H1 (cell line): ENCODE measurements at regions not wholly inside any gene's neighbourhood (a gene's known extent, or its start where the extent isn't known, plus 50 kb on each side); places are given as distances from the start of the nearest gene placed in this dataset.

Experiments used
- CTCF ChIA-PET: fragments of 300-600 bp; sonication (Branson Sonifier 250); formaldehyde crosslinking; loops from one replicate; lab custom pipeline; 2021; ENCODE audit not compliant: partially characterized antibody; lab: Charles Lee
- POLR2A ChIA-PET: fragments of 300-600 bp; sonication (Branson Sonifier 250); formaldehyde crosslinking; loops from one replicate; lab custom pipeline; 2021; ENCODE audit warnings: inconsistent platforms; ENCODE audit not compliant: partially characterized antibody; lab: Charles Lee
- DNase-seq, 2 experiments: peaks; one replicate each; pipeline versions ENCODE4 v3.0.0 to v3.0.0-alpha.2; 2010 to 2022; ENCODE audit warnings: low spot score in 2 of 2, low read depth in 1 of 2, mixed read lengths in 1 of 2
- FAIRE-seq: peaks from 2 replicates; lab custom pipeline; 2011; peaks lifted over from hg19 to GRCh38; lab: Jason Lieb, UNC
- H2AFZ ChIP-seq: 2 replicates; pipeline ENCODE4 v1.8.1; 2012; ENCODE audit warnings: low read length, inconsistent platforms
- H2AK5ac ChIP-seq: 2 replicates; pipeline ENCODE4 v1.6.1; 2013; ENCODE audit warnings: low read depth, low read length
- H2BK120ac ChIP-seq: replicated peaks from 2 replicates; pipeline ENCODE3; 2013; ENCODE audit warnings: low read depth, low read length, inconsistent platforms
- H2BK12ac ChIP-seq: 2 replicates; pipeline ENCODE4 v1.6.1; 2013; ENCODE audit warnings: low read depth, low read length
- H2BK15ac ChIP-seq: 2 replicates; pipeline ENCODE4 v1.6.1; 2013; ENCODE audit warnings: low read length
- H2BK20ac ChIP-seq: 2 replicates; pipeline ENCODE4 v1.6.1; 2013; ENCODE audit warnings: low read length
- H2BK5ac ChIP-seq: 2 replicates; pipeline ENCODE4 v1.6.1; 2013; ENCODE audit warnings: low read depth, low read length
- H3K14ac ChIP-seq: 2 replicates; pipeline ENCODE4 v1.6.1; 2013; ENCODE audit warnings: inconsistent platforms; ENCODE audit not compliant: insufficient read length
- H3K18ac ChIP-seq: 2 replicates; pipeline ENCODE4 v1.6.1; 2013; ENCODE audit warnings: low read length; ENCODE audit errors: extremely low read depth
- H3K23ac ChIP-seq: 2 replicates; pipeline ENCODE4 v1.6.1; 2013; ENCODE audit warnings: inconsistent platforms; ENCODE audit not compliant: insufficient read length
- H3K23me2 ChIP-seq: 2 replicates; pipeline ENCODE4 v1.6.1; 2013; ENCODE audit warnings: low read depth, low read length
- H3K27ac ChIP-seq: 2 replicates; pipeline ENCODE4 v1.6.1; 2011; ENCODE audit warnings: low read depth, low read length, inconsistent platforms
- H3K27me3 ChIP-seq, 4 experiments: replicated peaks in 1 of 4; 1 replicate in 1 of 4; 2 replicates in 3 of 4; pipeline versions ENCODE4 v1.6.1 to v1.8.1; 2011 to 2013; ENCODE audit warnings: low read length in 3 of 4, mild to moderate bottlenecking in 3 of 4, inconsistent platforms in 2 of 4, mixed read lengths in 2 of 4, moderate library complexity in 1 of 4; ENCODE audit not compliant: control insufficient read depth in 3 of 4, insufficient read depth in 3 of 4; ENCODE audit errors: extremely low read depth in 1 of 4
- H3K36me3 ChIP-seq, 4 experiments: 2 replicates each; pipeline versions ENCODE4 v1.6.1 to v1.8.1; 2011 to 2013; ENCODE audit warnings: mild to moderate bottlenecking in 4 of 4, low read length in 3 of 4, moderate library complexity in 2 of 4, control low read depth in 1 of 4, inconsistent platforms in 1 of 4; ENCODE audit not compliant: insufficient read depth in 4 of 4, control insufficient read depth in 2 of 4
- H3K4ac ChIP-seq: replicated peaks from 2 replicates; pipeline ENCODE3; 2013; ENCODE audit warnings: low read length, low read depth, mixed read lengths, inconsistent platforms; ENCODE audit not compliant: insufficient read length
- H3K4me1 ChIP-seq, 4 experiments: replicated peaks in 1 of 4; 1 replicate in 1 of 4; 2 replicates in 3 of 4; pipeline versions ENCODE4 v1.6.1 to v1.8.1; 2011 to 2013; ENCODE audit warnings: low read length in 3 of 4, inconsistent platforms in 2 of 4, mixed read lengths in 1 of 4; ENCODE audit not compliant: insufficient read depth in 4 of 4, control insufficient read depth in 3 of 4
- H3K4me2 ChIP-seq, 2 experiments: 2 replicates each; pipeline versions ENCODE4 v1.6.1 to v1.8.1; 2011 to 2013; ENCODE audit warnings: low read depth in 2 of 2, low read length in 2 of 2, control low read depth in 1 of 2, inconsistent platforms in 1 of 2, mild to moderate bottlenecking in 1 of 2; ENCODE audit not compliant: insufficient read depth in 1 of 2
- H3K4me3 ChIP-seq, 4 experiments: fragments of 200-600, 300-600 bp in 1 of 4; sonication (generic), shearing (Covaris generic), sonication (Bioruptor Twin) in 1 of 4; 2 replicates each; pipeline versions ENCODE4 v1.5.1 to v1.8.1; 2011 to 2016; ENCODE audit warnings: low read length in 4 of 4, low read depth in 3 of 4, control low read depth in 2 of 4, inconsistent platforms in 2 of 4, mild to moderate bottlenecking in 2 of 4, mixed read lengths in 1 of 4, moderate library complexity in 1 of 4; ENCODE audit not compliant: insufficient read depth in 2 of 4; ENCODE audit errors: extremely low read depth in 1 of 4
- H3K56ac ChIP-seq: replicated peaks from 2 replicates; pipeline ENCODE3; 2013; ENCODE audit warnings: low read depth, mild to moderate bottlenecking, mixed read lengths, low read length, inconsistent platforms; ENCODE audit not compliant: insufficient read length
- H3K79me1 ChIP-seq: 2 replicates; pipeline ENCODE4 v1.6.1; 2013; ENCODE audit warnings: low read depth, low read length, control low read depth
- H3K79me2 ChIP-seq, 2 experiments: 2 replicates each; pipeline versions ENCODE4 v1.6.1 to v1.8.1; 2012 to 2013; ENCODE audit warnings: low read length in 2 of 2, mild to moderate bottlenecking in 2 of 2, inconsistent platforms in 1 of 2; ENCODE audit not compliant: insufficient read depth in 2 of 2, control insufficient read depth in 1 of 2
- H3K9ac ChIP-seq, 4 experiments: replicated peaks in 1 of 4; 1 replicate in 1 of 4; 2 replicates in 3 of 4; pipeline versions ENCODE4 v1.6.1 to v1.8.1; 2011 to 2013; ENCODE audit warnings: low read depth in 3 of 4, low read length in 3 of 4, control low read depth in 2 of 4, mild to moderate bottlenecking in 2 of 4, moderate library complexity in 2 of 4, inconsistent platforms in 1 of 4; ENCODE audit errors: extremely low read depth in 1 of 4
- H3K9me3 ChIP-seq, 2 experiments: 2 replicates each; pipeline versions ENCODE4 v1.6.1 to v1.8.1; 2012 to 2013; ENCODE audit warnings: mild to moderate bottlenecking in 2 of 2, moderate library complexity in 2 of 2, control low read depth in 1 of 2, inconsistent platforms in 1 of 2, low read depth in 1 of 2, low read length in 1 of 2, mixed read lengths in 1 of 2; ENCODE audit not compliant: insufficient read depth in 2 of 2
- H4K20me1 ChIP-seq, 2 experiments: replicated peaks in 1 of 2; 2 replicates each; pipeline versions ENCODE3 to v1.8.1; 2011 to 2013; ENCODE audit warnings: inconsistent platforms in 2 of 2, low read length in 2 of 2, mild to moderate bottlenecking in 1 of 2; ENCODE audit not compliant: insufficient read depth in 2 of 2, control insufficient read depth in 1 of 2
- H4K5ac ChIP-seq: 2 replicates; pipeline ENCODE4 v1.6.1; 2013; ENCODE audit warnings: low read length, low read depth, mixed read lengths, inconsistent platforms; ENCODE audit not compliant: insufficient read length
- H4K8ac ChIP-seq: 2 replicates; pipeline ENCODE4 v1.8.0; 2013; ENCODE audit warnings: mild to moderate bottlenecking, moderate library complexity, low read length, inconsistent platforms; ENCODE audit not compliant: insufficient read depth; ENCODE audit errors: extremely low read depth
- H4K91ac ChIP-seq: replicated peaks from 2 replicates; pipeline ENCODE3; 2013; ENCODE audit warnings: low read length, mixed read lengths, inconsistent platforms; ENCODE audit not compliant: insufficient read length
- ASH2L ChIP-seq: fragments of 200-600, 300-600 bp; sonication (generic); IDR thresholded peaks from one replicate; pipeline ENCODE4 v1.7.1; 2017; ENCODE audit warnings: low read length
- BACH1 ChIP-seq: IDR thresholded peaks from 2 replicates; pipeline ENCODE4 v1.6.1; 2012; ENCODE audit warnings: low read length, improper control_type of control experiment
- CBX5 ChIP-seq: fragments of 300-800, 300-1000 bp; sonication (generic); IDR thresholded peaks from 2 replicates; pipeline ENCODE4 v1.7.1; 2016; ENCODE audit warnings: antibody characterized with exemption, low read length, low read depth
- KDM5A ChIP-seq: fragments of 200-600 bp; IDR thresholded peaks from 2 replicates; pipeline ENCODE4 v1.7.1; 2012; ENCODE audit warnings: mild to moderate bottlenecking, low read length, inconsistent platforms, mixed read lengths
- NANOG ChIP-seq: IDR thresholded peaks from 2 replicates; pipeline ENCODE4 v1.6.1; 2011; ENCODE audit warnings: low read length, low read depth, mild to moderate bottlenecking, inconsistent platforms; ENCODE audit not compliant: insufficient read depth, poor library complexity, severe bottlenecking
- RNF2 ChIP-seq: fragments of 200-900, 300-1000 bp; sonication (generic); IDR thresholded peaks from 2 replicates; pipeline ENCODE4 v1.7.1; 2016; ENCODE audit warnings: borderline replicate concordance, low read depth, mild to moderate bottlenecking, antibody characterized with exemption, low read length; ENCODE audit not compliant: poor library complexity, severe bottlenecking; ENCODE audit errors: missing control alignments
- SAP30 ChIP-seq: fragments of 300-600 bp; sonication (generic); IDR thresholded peaks from 2 replicates; pipeline ENCODE4 v1.7.1; 2012; ENCODE audit warnings: low read length, moderate library complexity, mild to moderate bottlenecking, inconsistent platforms; ENCODE audit not compliant: insufficient read depth, insufficient replicate concordance
- SP1 ChIP-seq: IDR thresholded peaks from 2 replicates; pipeline ENCODE4 v1.6.1; 2011; ENCODE audit warnings: low read depth, low read length
- SP4 ChIP-seq: IDR thresholded peaks from 2 replicates; pipeline ENCODE4 v1.6.1; 2012; ENCODE audit warnings: low read length, inconsistent platforms
- SRF ChIP-seq: IDR thresholded peaks from 2 replicates; pipeline ENCODE4 v1.6.1; 2011; ENCODE audit warnings: mild to moderate bottlenecking, low read depth, low read length, moderate library complexity
- TAF7 ChIP-seq: optimal IDR thresholded peaks from 2 replicates; pipeline ENCODE3; 2011; ENCODE audit warnings: low read depth, mild to moderate bottlenecking, inconsistent platforms, low read length, moderate library complexity, borderline replicate concordance
- WGBS, 2 experiments: shearing (Covaris generic) in 1 of 2; methylation state at CpG; one replicate each; pipeline versions ENCODE4 v1.1.6 to v1.1.7; 2013 to 2015; ENCODE audit warnings: low lambda C conversion rate in 2 of 2, mixed read lengths in 2 of 2, inconsistent platforms in 1 of 2, low coverage in 1 of 2, missing lambda C conversion rate in 1 of 2; ENCODE audit not compliant: insufficient replicate concordance in 2 of 2, insufficient coverage in 1 of 2, insufficient read length in 1 of 2; ENCODE audit errors: extremely low coverage in 1 of 2, missing lambda C conversion rate in 1 of 2; 5-methylcytosine and 5-hydroxymethylcytosine counted together
- TF ChIP-seq, protein P1 (sequence below), 3 experiments: IDR thresholded peaks; 1 replicate in 2 of 3; 2 replicates in 1 of 3; pipeline versions ENCODE4 v1.5.1 to v1.6.1; 2011; ENCODE audit warnings: low read length in 3 of 3, mild to moderate bottlenecking in 3 of 3, inconsistent platforms in 2 of 3, low read depth in 1 of 3, moderate library complexity in 1 of 3; ENCODE audit not compliant: insufficient read depth in 1 of 3; ENCODE audit errors: control extremely low read depth in 1 of 3

DNA sequence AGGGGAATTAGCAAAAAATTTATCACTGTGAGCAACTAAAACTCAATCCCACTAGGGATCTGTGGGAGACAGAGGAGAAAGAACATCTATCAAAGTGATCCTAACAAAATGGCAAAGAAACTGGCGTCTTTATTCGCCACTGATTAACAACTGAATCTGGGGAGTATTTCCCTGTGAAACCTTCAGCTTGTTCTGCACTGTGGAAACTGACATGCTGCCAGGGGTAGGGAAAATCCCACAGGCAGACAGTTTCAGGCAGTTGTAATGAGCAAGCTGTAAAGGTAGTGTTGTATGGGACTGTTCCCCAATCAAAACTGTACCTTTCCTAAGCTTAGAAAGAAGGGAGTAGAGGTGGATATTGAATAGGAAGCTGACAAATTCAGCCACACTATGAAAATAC lies 611.7 kb downstream of the VGLL3 start:
- ChIA-PET POLR2A (no interaction called here), CTCF (interaction anchor here (1.0 to 1.1 kb wide), 2 partner anchors 10 to 108 kb away, joined by 3 read pairs; no protein-coding TSS in a partner anchor)
- no peak overlapping the region for H3K14ac ChIP-seq
- TF ChIP-seq TAF7 (no peak), ASH2L (no peak), RNF2 (no peak), CBX5 (no peak), KDM5A (no peak), BACH1 (no peak), SP1 (no peak), SP4 (no peak), SAP30 (no peak), NANOG (no peak), SRF (no peak)
- TF ChIP-seq, protein P1, sequence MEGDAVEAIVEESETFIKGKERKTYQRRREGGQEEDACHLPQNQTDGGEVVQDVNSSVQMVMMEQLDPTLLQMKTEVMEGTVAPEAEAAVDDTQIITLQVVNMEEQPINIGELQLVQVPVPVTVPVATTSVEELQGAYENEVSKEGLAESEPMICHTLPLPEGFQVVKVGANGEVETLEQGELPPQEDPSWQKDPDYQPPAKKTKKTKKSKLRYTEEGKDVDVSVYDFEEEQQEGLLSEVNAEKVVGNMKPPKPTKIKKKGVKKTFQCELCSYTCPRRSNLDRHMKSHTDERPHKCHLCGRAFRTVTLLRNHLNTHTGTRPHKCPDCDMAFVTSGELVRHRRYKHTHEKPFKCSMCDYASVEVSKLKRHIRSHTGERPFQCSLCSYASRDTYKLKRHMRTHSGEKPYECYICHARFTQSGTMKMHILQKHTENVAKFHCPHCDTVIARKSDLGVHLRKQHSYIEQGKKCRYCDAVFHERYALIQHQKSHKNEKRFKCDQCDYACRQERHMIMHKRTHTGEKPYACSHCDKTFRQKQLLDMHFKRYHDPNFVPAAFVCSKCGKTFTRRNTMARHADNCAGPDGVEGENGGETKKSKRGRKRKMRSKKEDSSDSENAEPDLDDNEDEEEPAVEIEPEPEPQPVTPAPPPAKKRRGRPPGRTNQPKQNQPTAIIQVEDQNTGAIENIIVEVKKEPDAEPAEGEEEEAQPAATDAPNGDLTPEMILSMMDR (IDR thresholded peaks at IDR 0.05; ENCODE audit: control extremely low read depth in 1 of 3, insufficient read depth in 1 of 3, low read depth in 1 of 3, low read length in 3 of 3) = no peak

More for the DNA sequence above, 611.7 kb downstream of the VGLL3 start:
- Histone ChIP-seq H2BK15ac (no peak overlapping the region), H3K27me3 (peaks cover 0 to 2% (median 0%) of the 10 kb centered on the region in 4 experiments; a peak in 1 of 7 replicates), H3K9me3 (no peaks in the 10 kb centered on the region), H4K20me1 (no peaks in the 10 kb centered on the region), H2BK12ac (no peak overlapping the region), H3K23ac (no peak overlapping the region), H2AFZ (peak overlapping the region; percentile 38; the same call in 1 of the 2 replicates), H3K9ac (no peak overlapping the region), H4K8ac (no peak overlapping the region), H4K91ac (no peak overlapping the region), H3K27ac (no peak overlapping the region), H3K36me3 (no peaks in the 10 kb centered on the region), H3K23me2 (no peaks in the 10 kb centered on the region), H3K18ac (no peak overlapping the region), H4K5ac (no peak overlapping the region), H3K79me2 (no peaks in the 10 kb centered on the region), H3K4me1 (peaks cover 0 to 9% (median under 1%) of the 10 kb centered on the region in 4 experiments; a peak in 1 of 7 replicates), H3K4me2 (no peak overlapping the region), H2AK5ac (no peak overlapping the region), H2BK20ac (no peak overlapping the region), H2BK120ac (no peak overlapping the region), H3K4me3 (no peak overlapping the region), H3K79me1 (no peaks in the 10 kb centered on the region), H3K4ac (no peak overlapping the region), H2BK5ac (no peak overlapping the region), H3K56ac (no peak overlapping the region)
- 90% methylated on average over 2 of the region's 2 CpGs; no CpG with 5 or more reads in 1 of the 2 experiments for WGBS, 2 experiments
- FAIRE-seq = peak; percentile 36
- DNase-seq = no peak
